ENCODE measurements at regions not wholly inside any gene's neighbourhood (a gene's known extent, or its start where the extent isn't known, plus 50 kb on each side); places are given as distances from the start of the nearest gene placed in this dataset.

- DNase-seq (ENCODE audit: low read depth in 2 of 3, low spot score in 1 of 3) = no peak
Measured at GRCh38 chr22:46065691-46066454, 84.5 kb upstream of the PPARA start.

- no peak for DNase-seq (ENCODE audit: low read depth in 2 of 3, low spot score in 1 of 3)
Measured at GRCh38 chr22:46066691-46067090, 83.6 kb upstream of the PPARA start.

GRCh38 chr22:46067159-46068111 lies 82.9 kb upstream of the PPARA start:
- DNase-seq (ENCODE audit: low read depth in 2 of 3, low spot score in 1 of 3) = no peak

- no peak for DNase-seq (ENCODE audit: low read depth in 2 of 3, low spot score in 1 of 3)
Measured at GRCh38 chr22:46068181-46068592, 82.1 kb upstream of the PPARA start.

GRCh38 chr22:46068593-46069491 lies 81.5 kb upstream of the PPARA start:
- DNase-seq (ENCODE audit: low read depth in 2 of 3, low spot score in 1 of 3) = no peak

DNA sequence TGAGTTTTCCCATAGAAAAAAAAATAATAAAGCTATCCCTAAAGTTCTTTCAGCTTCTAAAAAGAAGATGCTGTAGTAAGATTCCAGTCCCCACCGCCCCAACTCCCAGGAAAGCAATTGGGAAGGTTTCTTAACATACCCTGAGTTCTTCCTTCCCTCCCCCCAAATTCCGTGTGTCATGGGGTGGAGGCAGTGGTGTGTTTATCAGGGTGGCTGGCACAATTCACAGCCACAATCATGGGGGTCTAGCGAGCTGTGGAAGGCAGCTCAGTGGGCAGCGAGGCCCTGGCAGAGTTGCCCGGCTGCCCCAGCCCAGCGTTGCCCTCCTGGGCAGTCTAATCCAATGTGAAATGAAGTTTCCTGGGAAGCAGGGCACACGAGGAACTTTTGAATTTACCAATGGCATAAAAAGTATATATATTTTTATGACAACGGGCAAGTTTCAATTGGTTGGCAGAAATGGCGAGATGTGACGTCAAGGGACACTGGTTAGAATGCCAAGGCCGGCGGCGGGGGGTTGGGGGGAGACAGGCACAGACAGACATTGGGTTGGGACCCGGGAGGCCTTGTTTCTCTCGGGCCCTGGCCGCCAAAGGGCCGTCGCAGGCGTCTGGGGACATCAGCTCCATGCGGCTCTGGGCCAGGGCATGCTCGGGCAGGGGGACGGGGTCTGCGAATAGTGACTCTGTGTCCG lies 80.7 kb upstream of the PPARA start:
- peak in 1 of 3 donors; percentile 45 for DNase-seq (ENCODE audit: low read depth in 2 of 3, low spot score in 1 of 3)

GRCh38 chr22:46070215-46070802 lies 80.0 kb upstream of the PPARA start:
- DNase-seq (ENCODE audit: low read depth in 2 of 3, low spot score in 1 of 3) = peak in 1 of 3 donors; percentile 36

DNA sequence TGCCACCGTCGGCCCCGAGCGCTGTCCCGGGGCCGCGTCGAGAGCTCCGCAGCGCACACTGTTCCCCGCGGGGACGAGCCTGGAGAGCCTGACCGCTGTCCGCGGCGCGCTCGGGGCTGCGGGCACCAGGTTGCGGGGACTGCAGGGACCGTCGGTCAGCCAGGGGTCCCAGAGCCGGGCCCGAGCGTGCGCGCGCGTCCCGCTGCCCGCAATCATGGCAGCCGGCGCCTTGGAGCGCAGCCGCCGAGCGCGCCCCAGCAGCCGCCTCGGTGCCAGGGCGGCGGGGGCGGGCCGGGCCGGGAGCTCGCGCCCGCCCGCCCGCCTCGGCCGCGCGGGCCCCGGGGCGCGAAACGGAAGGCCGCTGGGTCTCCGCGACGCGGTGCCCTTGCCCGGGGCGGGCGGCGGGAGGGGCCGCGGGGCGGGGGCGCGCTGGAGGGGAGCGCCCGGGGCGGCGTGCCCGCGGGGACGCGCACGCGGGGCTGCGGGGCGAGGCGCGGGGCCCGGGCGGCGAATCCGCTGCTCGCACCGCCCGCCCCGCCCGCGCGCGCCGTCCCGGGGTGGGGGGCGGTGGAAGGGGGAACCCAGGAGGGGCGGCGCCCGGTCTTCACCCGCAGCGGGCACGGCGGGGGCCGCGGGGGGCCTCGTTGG lies 79.4 kb upstream of the PPARA start:
- DNase-seq (ENCODE audit: low read depth in 2 of 3, low spot score in 1 of 3) = peak in 1 of 3 donors; percentile 47

GRCh38 chr22:46071451-46072109 lies 78.7 kb upstream of the PPARA start:
- peak in 2 of 3 donors; percentile 39 to 62 for DNase-seq (ENCODE audit: low read depth in 2 of 3, low spot score in 1 of 3)

- DNase-seq (ENCODE audit: low read depth in 2 of 3, low spot score in 1 of 3) = peak in 1 of 3 donors; percentile 60
Measured at GRCh38 chr22:46072110-46072881, 78.0 kb upstream of the PPARA start.

DNA sequence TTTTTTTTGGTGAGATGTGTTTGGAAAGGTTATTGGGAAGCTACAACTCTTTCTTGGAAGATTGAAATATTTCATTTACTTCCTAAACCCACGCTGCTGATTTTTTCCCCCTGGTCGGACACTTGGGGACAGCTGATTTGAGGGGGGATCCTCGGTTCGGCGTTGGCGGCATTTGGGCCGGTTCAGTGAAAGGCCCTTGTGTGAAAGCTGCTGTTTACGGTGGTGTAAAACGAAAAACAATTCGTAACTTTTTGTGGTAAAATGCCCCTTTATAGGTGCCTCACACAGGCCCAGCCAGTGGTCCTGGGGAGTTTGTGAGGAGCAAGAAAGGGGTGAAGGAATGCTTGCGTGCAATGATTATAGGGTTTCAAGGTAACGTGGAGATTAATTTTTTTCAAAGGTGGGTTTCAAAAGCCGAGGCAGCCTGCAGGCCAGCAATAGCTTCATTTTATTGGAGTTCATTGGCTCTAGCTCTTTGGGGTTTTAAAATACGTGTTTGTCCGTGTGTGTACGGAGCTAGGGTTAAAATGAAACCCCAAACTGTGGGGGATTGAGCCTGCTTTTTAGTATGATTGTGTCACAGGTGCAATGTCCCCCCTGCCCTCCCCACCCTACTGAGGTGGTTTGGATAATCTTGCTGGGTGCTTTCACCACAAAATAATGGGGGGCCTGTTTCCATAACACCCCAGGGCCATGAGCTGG lies 77.2 kb upstream of the PPARA start:
- DNase-seq (ENCODE audit: low read depth in 2 of 3, low spot score in 1 of 3) = no peak

GRCh38 chr22:46073683-46074504 lies 76.4 kb upstream of the PPARA start:
- no peak for DNase-seq (ENCODE audit: low read depth in 2 of 3, low spot score in 1 of 3)

GRCh38 chr22:46074771-46075551 lies 75.4 kb upstream of the PPARA start:
- DNase-seq (ENCODE audit: low read depth in 2 of 3, low spot score in 1 of 3) = no peak

DNA sequence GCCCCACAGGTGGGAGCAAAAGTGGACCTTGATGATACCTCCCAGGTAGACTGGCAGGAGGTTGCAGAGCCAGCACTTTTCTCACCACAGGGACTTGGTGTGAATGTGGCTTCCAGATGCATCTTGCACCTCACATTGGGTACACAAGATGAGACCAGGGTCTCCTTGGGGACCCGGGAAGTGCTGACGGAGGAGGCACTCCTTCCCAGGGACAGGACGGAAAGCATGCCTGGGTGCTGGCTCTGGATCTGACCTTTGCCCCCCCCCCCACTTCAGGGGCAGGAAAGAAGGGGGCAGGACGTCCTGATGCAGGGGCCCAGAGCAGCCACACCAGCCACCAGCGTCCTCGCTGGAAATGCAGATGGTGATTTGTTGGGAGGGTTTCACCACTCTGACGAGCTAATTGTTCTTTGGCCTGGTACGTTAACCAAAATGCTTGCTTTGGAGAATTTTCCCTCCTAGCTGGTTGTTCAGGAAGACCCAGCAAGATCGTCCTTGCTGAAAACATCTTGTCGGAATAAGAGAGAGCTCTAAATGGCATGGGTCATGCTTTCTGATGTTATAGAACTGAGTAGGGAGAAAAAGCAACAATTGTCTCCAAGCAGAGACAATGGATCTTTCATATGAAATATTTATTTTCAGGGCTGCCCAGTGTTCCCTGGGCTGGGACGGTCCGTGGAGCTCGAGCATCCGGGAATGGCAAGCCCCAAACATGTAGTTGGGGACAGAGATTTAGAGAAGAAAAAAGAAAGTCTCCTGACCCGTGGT lies 74.4 kb upstream of the PPARA start:
- no peak for DNase-seq (ENCODE audit: low read depth in 2 of 3, low spot score in 1 of 3)

DNA sequence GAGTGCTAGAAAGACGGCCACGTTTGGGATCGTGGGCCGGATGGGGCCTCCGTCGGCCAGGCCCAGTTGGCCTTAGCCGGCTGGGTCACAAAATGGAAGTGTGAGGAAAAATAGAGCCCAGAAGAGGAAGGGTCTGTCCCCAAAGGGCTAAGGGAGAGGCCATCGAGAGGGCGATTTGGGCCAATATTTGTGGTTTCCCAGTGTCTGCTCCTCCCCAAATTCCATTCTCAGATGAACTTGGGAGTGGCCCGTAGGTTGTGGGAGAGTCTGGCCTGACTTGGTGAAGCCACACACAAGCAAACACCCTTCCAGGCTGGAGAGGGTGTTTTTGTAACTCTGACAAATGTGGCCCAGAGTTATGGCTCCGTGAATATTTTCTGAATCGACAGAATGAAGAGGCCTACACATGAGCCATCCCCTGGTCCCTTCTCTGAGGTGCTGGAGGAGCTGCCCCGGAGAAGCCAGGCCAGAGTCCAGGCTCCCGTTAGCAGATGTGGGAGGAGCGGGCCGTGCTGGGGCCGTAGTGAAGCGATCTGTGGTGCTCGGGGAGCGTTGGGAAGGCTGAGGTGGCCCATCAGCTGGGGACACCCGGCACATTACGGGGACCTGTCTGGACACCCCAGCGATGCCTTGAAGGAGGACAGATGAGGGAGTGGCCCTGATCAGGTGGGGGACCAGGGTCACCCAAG lies 73.5 kb upstream of the PPARA start:
- no peak for DNase-seq (ENCODE audit: low read depth in 2 of 3, low spot score in 1 of 3)

Measured in stimulated activated CD4-positive, alpha-beta T cell treated with anti-CD3 and anti-CD28 coated beads, Interleukin-12 subunit alpha, Interleukin-12 subunit beta, amount 100 ng/mL, for 48 hours (primary cell).